SK-N-SH (cell line): ENCODE measurements at regions not wholly inside any gene's neighbourhood (a gene's known extent, or its start where the extent isn't known, plus 50 kb on each side); places are given as distances from the start of the nearest gene placed in this dataset.

Experiments
- CTCF ChIA-PET: fragments of 300-600, 350-600 bp; formaldehyde crosslinking; extraction: SDS; loops from one replicate; lab custom pipeline; 2021; lab: Yijun Ruan, JAX
- POLR2A ChIA-PET: fragments of 350-600 bp; sonication (Branson Sonifier 250); formaldehyde crosslinking; extraction: SDS; loops from one replicate; lab custom pipeline; 2020; ENCODE audit warnings: antibody characterized with exemption, inconsistent platforms; lab: Yijun Ruan, JAX
- DNase-seq: peaks from one replicate; pipeline ENCODE4 v3.0.0; 2012
- H2AFZ ChIP-seq: fragments of 200-600 bp; sonication (generic); 2 replicates; pipeline ENCODE4 v1.8.1; 2016; ENCODE audit warnings: antibody characterized with exemption, mild to moderate bottlenecking, low read depth
- H3F3A ChIP-seq: fragments of 200-600 bp; sonication (generic); replicated peaks from 2 replicates; pipeline ENCODE3; 2016; ENCODE audit warnings: antibody characterized with exemption, mild to moderate bottlenecking; ENCODE audit not compliant: insufficient read depth
- H3K27ac ChIP-seq, 2 experiments: fragments of 200-500 bp in 1 of 2; fragments of 200-600 bp in 1 of 2; sonication (Bioruptor generic) in 1 of 2; sonication (generic), shearing (Covaris generic) in 1 of 2; 2 replicates each; pipeline versions ENCODE4 v1.5.1 to v1.6.1; 2014 to 2016; ENCODE audit warnings: low read depth in 2 of 2, inconsistent platforms in 1 of 2, low read length in 1 of 2, mild to moderate bottlenecking in 1 of 2, mixed read lengths in 1 of 2
- H3K27me3 ChIP-seq: fragments of 200-600 bp; sonication (generic), shearing (Covaris generic); 2 replicates; pipeline ENCODE4 v1.6.1; 2016; ENCODE audit warnings: mixed run types; ENCODE audit not compliant: insufficient read depth
- H3K36me3 ChIP-seq, 2 experiments: fragments of 200-500 bp in 1 of 2; fragments of 200-600 bp in 1 of 2; sonication (Bioruptor generic) in 1 of 2; sonication (generic) in 1 of 2; replicated peaks in 1 of 2; 2 replicates each; pipeline versions ENCODE3 to v1.5.1; 2014 to 2016; ENCODE audit warnings: low read length in 1 of 2, mild to moderate bottlenecking in 1 of 2; ENCODE audit not compliant: insufficient read depth in 2 of 2, control insufficient read depth in 1 of 2
- H3K4me1 ChIP-seq, 2 experiments: fragments of 200-500 bp in 1 of 2; fragments of 200-600 bp in 1 of 2; sonication (Bioruptor generic) in 1 of 2; sonication (generic), shearing (Covaris generic) in 1 of 2; 2 replicates each; pipeline versions ENCODE4 v1.5.1 to v1.6.1; 2014 to 2016; ENCODE audit warnings: low read depth in 1 of 2, low read length in 1 of 2, mixed run types in 1 of 2; ENCODE audit not compliant: insufficient read depth in 2 of 2, control insufficient read depth in 1 of 2
- H3K4me2 ChIP-seq: fragments of 200-600 bp; sonication (generic), shearing (Covaris generic); 2 replicates; pipeline ENCODE4 v1.6.1; 2017; ENCODE audit warnings: mixed run types
- H3K4me3 ChIP-seq, 2 experiments: fragments of 200-500 bp in 1 of 2; fragments of 200-600 bp in 1 of 2; sonication (Bioruptor generic) in 1 of 2; sonication (generic), shearing (Covaris generic) in 1 of 2; 2 replicates each; pipeline versions ENCODE4 v1.5.1 to v1.8.1; 2014 to 2016; ENCODE audit warnings: low read depth in 2 of 2, inconsistent platforms in 1 of 2, low read length in 1 of 2, mild to moderate bottlenecking in 1 of 2, mixed read lengths in 1 of 2, moderate library complexity in 1 of 2
- H3K79me2 ChIP-seq: fragments of 200-600 bp; sonication (generic); 2 replicates; pipeline ENCODE4 v1.8.1; 2017; ENCODE audit warnings: mild to moderate bottlenecking; ENCODE audit not compliant: insufficient read depth
- H3K9ac ChIP-seq: fragments of 200-600 bp; sonication (generic); 2 replicates; pipeline ENCODE4 v1.6.1; 2017; ENCODE audit warnings: mixed run types
- H3K9me2 ChIP-seq: fragments of 200-600 bp; sonication (generic); 2 replicates; pipeline ENCODE4 v1.6.1; 2017; ENCODE audit warnings: mixed run types
- H3K9me3 ChIP-seq: fragments of 200-600 bp; sonication (generic); 2 replicates; pipeline ENCODE4 v1.6.1; 2017; ENCODE audit warnings: mixed run types, mild to moderate bottlenecking, moderate library complexity
- H4K20me1 ChIP-seq: fragments of 200-600 bp; sonication (generic); 2 replicates; pipeline ENCODE4 v1.6.1; 2017; ENCODE audit warnings: mild to moderate bottlenecking, mixed run types; ENCODE audit not compliant: insufficient read depth
- ELF1 ChIP-seq: IDR thresholded peaks from 2 replicates; pipeline ENCODE4 v1.4.0; 2012
- EP300 ChIP-seq, 2 experiments: IDR thresholded peaks; 2 replicates each; pipeline versions ENCODE4 v1.4.0 to v1.6.1; 2012; ENCODE audit warnings: borderline replicate concordance in 1 of 2, low read depth in 1 of 2, low read length in 1 of 2
- FOSL2 ChIP-seq: IDR thresholded peaks from 2 replicates; pipeline ENCODE4 v1.4.0; 2012; ENCODE audit warnings: low read depth, mild to moderate bottlenecking, moderate library complexity, borderline replicate concordance
- GABPA ChIP-seq: IDR thresholded peaks from 2 replicates; pipeline ENCODE4 v1.4.0; 2012; ENCODE audit warnings: low read depth, mild to moderate bottlenecking
- GATA2 ChIP-seq: sonication (generic); formaldehyde crosslinking; IDR thresholded peaks from 2 replicates; pipeline ENCODE4 v1.5.0; 2020; ENCODE audit warnings: mild to moderate bottlenecking, missing genetic modification reagents
- MEF2A ChIP-seq: IDR thresholded peaks from 2 replicates; pipeline ENCODE4 v1.4.0; 2012; ENCODE audit warnings: low read depth, borderline replicate concordance
- NFIC ChIP-seq: IDR thresholded peaks from 2 replicates; pipeline ENCODE4 v1.4.0; 2012; ENCODE audit warnings: borderline replicate concordance
- NRF1 ChIP-seq: IDR thresholded peaks from 2 replicates; pipeline ENCODE4 v1.6.1; 2012; ENCODE audit warnings: low read depth, mild to moderate bottlenecking, low read length
- POLR2AphosphoS5 ChIP-seq: IDR thresholded peaks from 2 replicates; pipeline ENCODE4 v1.6.1; 2012; ENCODE audit warnings: low read depth, low read length
- RCOR1 ChIP-seq: fragments of 150-350 bp; IDR thresholded peaks from 2 replicates; pipeline ENCODE4 v1.6.1; 2017; ENCODE audit warnings: antibody characterized with exemption, low read length
- RFX5 ChIP-seq: IDR thresholded peaks from 2 replicates; pipeline ENCODE4 v1.6.1; 2012; ENCODE audit warnings: mild to moderate bottlenecking, improper control_type of control experiment, low read length
- SIN3A ChIP-seq: IDR thresholded peaks from 2 replicates; pipeline ENCODE4 v1.6.1; 2012; ENCODE audit warnings: low read depth, mild to moderate bottlenecking, low read length, moderate library complexity, borderline replicate concordance
- SMC3 ChIP-seq: IDR thresholded peaks from 2 replicates; pipeline ENCODE4 v1.6.1; 2012; ENCODE audit warnings: low read depth, low read length, improper control_type of control experiment
- TAF1 ChIP-seq: IDR thresholded peaks from 2 replicates; pipeline ENCODE4 v1.6.1; 2012; ENCODE audit warnings: low read depth, mild to moderate bottlenecking, low read length, moderate library complexity, borderline replicate concordance
- TEAD4 ChIP-seq: IDR thresholded peaks from 2 replicates; pipeline ENCODE4 v1.4.0; 2012; ENCODE audit warnings: mild to moderate bottlenecking, borderline replicate concordance; ENCODE audit not compliant: insufficient read depth
- WGBS: methylation state at CpG from one replicate; pipeline ENCODE4 v1.1.6; 2017; ENCODE audit warnings: low lambda C conversion rate; 5-methylcytosine and 5-hydroxymethylcytosine counted together
- TF ChIP-seq, protein P1 (sequence below): fragments of 150-350 bp; IDR thresholded peaks from 2 replicates; pipeline ENCODE4 v1.6.1; 2016; ENCODE audit warnings: mild to moderate bottlenecking, low read depth, low read length
- TF ChIP-seq, protein P2 (sequence below): IDR thresholded peaks from 2 replicates; pipeline ENCODE4 v1.6.1; 2012; ENCODE audit warnings: mild to moderate bottlenecking, low read depth, low read length, moderate library complexity

DNA sequence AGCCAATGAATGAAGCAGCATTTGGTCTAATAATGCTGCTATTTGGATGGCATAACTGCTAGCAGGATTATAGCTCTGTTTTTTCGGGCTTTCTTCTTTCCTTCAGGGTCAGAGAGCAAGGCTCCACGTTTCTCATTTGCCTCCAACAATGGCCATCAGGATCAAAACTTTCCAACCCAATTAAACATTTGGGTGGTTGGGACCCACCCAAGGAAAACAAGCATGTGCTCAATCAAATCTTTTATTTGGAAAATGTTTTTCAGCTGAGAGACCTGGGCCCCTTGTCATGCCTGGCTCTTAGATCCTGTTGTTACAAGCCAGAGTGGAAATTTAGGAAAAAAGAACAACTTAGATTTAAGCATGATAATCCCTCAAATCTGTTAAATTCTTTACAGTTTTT is 373.1 kb upstream of the USP24 start:
- CTCF ChIA-PET, result interaction anchor here (0.8 to 1.2 kb wide), 2 partner anchors 141 to 212 kb away, joined by 3 read pairs; no protein-coding TSS in a partner anchor
- no peak overlapping the region for H2AFZ ChIP-seq

DNA sequence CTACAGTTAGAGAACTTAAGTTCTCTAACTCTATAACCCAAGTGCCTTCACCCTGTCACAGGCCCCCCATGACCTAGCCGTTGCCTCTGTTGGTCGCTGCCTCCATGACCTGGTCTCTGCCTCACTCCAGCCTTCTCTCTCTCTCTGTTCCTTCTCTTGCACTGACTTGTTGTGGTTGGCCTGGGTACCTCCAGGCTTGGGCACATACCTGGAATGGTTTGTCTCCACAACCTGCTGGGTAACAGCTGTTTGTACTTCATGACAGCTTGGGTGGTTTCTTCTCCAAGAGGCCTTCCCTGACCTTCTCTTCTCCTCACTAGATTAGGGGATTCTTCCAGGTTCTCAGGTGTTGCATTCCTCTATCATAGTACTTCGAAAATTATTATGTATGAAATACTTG is 371.6 kb upstream of the USP24 start:
- POLR2A ChIA-PET, result no interaction called here
- no peak overlapping the region for H2AFZ ChIP-seq
- no peak overlapping the region for H3K4me3 ChIP-seq
- WGBS, result 89% methylated on average over 3 of the region's 3 CpGs
- no peak overlapping the region for H3K4me2 ChIP-seq
- H3K27me3 ChIP-seq, result no peaks in the 10 kb centered on the region
- no peak for TF ChIP-seq GABPA
- TF ChIP-seq, protein P1, sequence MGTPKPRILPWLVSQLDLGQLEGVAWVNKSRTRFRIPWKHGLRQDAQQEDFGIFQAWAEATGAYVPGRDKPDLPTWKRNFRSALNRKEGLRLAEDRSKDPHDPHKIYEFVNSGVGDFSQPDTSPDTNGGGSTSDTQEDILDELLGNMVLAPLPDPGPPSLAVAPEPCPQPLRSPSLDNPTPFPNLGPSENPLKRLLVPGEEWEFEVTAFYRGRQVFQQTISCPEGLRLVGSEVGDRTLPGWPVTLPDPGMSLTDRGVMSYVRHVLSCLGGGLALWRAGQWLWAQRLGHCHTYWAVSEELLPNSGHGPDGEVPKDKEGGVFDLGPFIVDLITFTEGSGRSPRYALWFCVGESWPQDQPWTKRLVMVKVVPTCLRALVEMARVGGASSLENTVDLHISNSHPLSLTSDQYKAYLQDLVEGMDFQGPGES, result no peak
- TF ChIP-seq MEF2A, result no peak
- no peak for TF ChIP-seq FOSL2
- TF ChIP-seq NFIC, result no peak
- no peak for TF ChIP-seq POLR2AphosphoS5
- no peak for TF ChIP-seq SIN3A
- no peak for TF ChIP-seq TEAD4
- TF ChIP-seq, protein P2, sequence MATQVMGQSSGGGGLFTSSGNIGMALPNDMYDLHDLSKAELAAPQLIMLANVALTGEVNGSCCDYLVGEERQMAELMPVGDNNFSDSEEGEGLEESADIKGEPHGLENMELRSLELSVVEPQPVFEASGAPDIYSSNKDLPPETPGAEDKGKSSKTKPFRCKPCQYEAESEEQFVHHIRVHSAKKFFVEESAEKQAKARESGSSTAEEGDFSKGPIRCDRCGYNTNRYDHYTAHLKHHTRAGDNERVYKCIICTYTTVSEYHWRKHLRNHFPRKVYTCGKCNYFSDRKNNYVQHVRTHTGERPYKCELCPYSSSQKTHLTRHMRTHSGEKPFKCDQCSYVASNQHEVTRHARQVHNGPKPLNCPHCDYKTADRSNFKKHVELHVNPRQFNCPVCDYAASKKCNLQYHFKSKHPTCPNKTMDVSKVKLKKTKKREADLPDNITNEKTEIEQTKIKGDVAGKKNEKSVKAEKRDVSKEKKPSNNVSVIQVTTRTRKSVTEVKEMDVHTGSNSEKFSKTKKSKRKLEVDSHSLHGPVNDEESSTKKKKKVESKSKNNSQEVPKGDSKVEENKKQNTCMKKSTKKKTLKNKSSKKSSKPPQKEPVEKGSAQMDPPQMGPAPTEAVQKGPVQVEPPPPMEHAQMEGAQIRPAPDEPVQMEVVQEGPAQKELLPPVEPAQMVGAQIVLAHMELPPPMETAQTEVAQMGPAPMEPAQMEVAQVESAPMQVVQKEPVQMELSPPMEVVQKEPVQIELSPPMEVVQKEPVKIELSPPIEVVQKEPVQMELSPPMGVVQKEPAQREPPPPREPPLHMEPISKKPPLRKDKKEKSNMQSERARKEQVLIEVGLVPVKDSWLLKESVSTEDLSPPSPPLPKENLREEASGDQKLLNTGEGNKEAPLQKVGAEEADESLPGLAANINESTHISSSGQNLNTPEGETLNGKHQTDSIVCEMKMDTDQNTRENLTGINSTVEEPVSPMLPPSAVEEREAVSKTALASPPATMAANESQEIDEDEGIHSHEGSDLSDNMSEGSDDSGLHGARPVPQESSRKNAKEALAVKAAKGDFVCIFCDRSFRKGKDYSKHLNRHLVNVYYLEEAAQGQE, result no peak
- no peak for TF ChIP-seq RCOR1
- TF ChIP-seq SMC3, result no peak
- TF ChIP-seq TAF1, result no peak
- TF ChIP-seq ELF1, result no peak
- no peaks in the 10 kb centered on the region for H3K9me3 ChIP-seq
- no peaks in the 10 kb centered on the region for H3K36me3 ChIP-seq
- H3K9ac ChIP-seq, result no peak overlapping the region
- no peaks in the 10 kb centered on the region for H4K20me1 ChIP-seq
- CTCF ChIA-PET, result no interaction called here
- H3K9me2 ChIP-seq, result no peaks in the 10 kb centered on the region
- peaks cover 13 to 20% of the 10 kb centered on the region in 2 experiments for H3K4me1 ChIP-seq
- no peaks in the 10 kb centered on the region for H3K79me2 ChIP-seq
- peak overlapping the region in 1 of 2 experiments; percentile 64; a peak in 1 of 4 replicates for H3K27ac ChIP-seq
- no peak for DNase-seq
- H3F3A ChIP-seq, result peaks cover 5% of the 10 kb centered on the region

More for the DNA sequence above, 373.1 kb upstream of the USP24 start:
- Histone ChIP-seq H3K79me2 (no peaks in the 10 kb centered on the region), H3K27me3 (no peaks in the 10 kb centered on the region), H3K4me3 (no peak overlapping the region), H3K9me2 (no peaks in the 10 kb centered on the region), H3K4me1 (peaks cover 13 to 20% of the 10 kb centered on the region in 2 experiments), H3F3A (peaks cover 4% of the 10 kb centered on the region), H3K27ac (no peak overlapping the region), H3K4me2 (no peak overlapping the region), H3K9ac (no peak overlapping the region), H4K20me1 (no peaks in the 10 kb centered on the region), H3K36me3 (no peaks in the 10 kb centered on the region), H3K9me3 (no peaks in the 10 kb centered on the region)
- POLR2A ChIA-PET, result no interaction called here
- no peak for DNase-seq
- WGBS, result 69% methylated on average over 2 of the region's 2 CpGs
- TF ChIP-seq FOSL2 (no peak), TAF1 (no peak), RFX5 (no peak), NRF1 (no peak), GATA2 (CRISPR knock-in tag) (no peak), EP300 (IDR thresholded peaks at IDR 0.05; ENCODE audit: borderline replicate concordance in 1 of 2, low read depth in 1 of 2, low read length in 1 of 2) (no peak)
